ACC112 (cell line): ENCODE measurements at regions not wholly inside any gene's neighbourhood (a gene's known extent, or its start where the extent isn't known, plus 50 kb on each side); places are given as distances from the start of the nearest gene placed in this dataset.

Experiments used
- H2AFZ ChIP-seq: fragments of 200-600 bp; sonication (generic); one replicate; pipeline ENCODE4 v1.6.0; 2017; ENCODE audit warnings: antibody characterized with exemption, low read length; ENCODE audit not compliant: unreplicated experiment
- H3K27ac ChIP-seq: fragments of 200-600 bp; sonication (generic); 2 replicates; pipeline ENCODE4 v1.5.1; 2014; ENCODE audit warnings: low read depth, mild to moderate bottlenecking, antibody characterized with exemption, low read length, moderate library complexity
- H3K27me3 ChIP-seq: fragments of 200-600 bp; sonication (generic); 2 replicates; pipeline ENCODE4 v1.6.1; 2014; ENCODE audit warnings: mild to moderate bottlenecking, antibody characterized with exemption, low read length, moderate library complexity, mixed read lengths; ENCODE audit not compliant: insufficient read depth
- H3K36me3 ChIP-seq: fragments of 200-600 bp; sonication (generic); 2 replicates; pipeline ENCODE4 v1.6.1; 2016; ENCODE audit warnings: mild to moderate bottlenecking, antibody characterized with exemption, low read length, moderate library complexity, mixed read lengths; ENCODE audit not compliant: insufficient read depth
- H3K4me1 ChIP-seq: fragments of 200-600 bp; sonication (generic); one replicate; pipeline ENCODE4 v1.6.1; 2016; ENCODE audit warnings: low read length, mixed read lengths; ENCODE audit not compliant: insufficient read depth, unreplicated experiment, control insufficient read depth
- H3K4me3 ChIP-seq: fragments of 200-600 bp; sonication (generic); 2 replicates; pipeline ENCODE4 v1.5.1; 2014; ENCODE audit warnings: mild to moderate bottlenecking, low read depth, low read length
- H3K79me2 ChIP-seq: fragments of 200-600 bp; sonication (generic); one replicate; pipeline ENCODE4 v1.6.0; 2016; ENCODE audit warnings: low read length; ENCODE audit not compliant: control insufficient read depth, unreplicated experiment, insufficient read depth

DNA sequence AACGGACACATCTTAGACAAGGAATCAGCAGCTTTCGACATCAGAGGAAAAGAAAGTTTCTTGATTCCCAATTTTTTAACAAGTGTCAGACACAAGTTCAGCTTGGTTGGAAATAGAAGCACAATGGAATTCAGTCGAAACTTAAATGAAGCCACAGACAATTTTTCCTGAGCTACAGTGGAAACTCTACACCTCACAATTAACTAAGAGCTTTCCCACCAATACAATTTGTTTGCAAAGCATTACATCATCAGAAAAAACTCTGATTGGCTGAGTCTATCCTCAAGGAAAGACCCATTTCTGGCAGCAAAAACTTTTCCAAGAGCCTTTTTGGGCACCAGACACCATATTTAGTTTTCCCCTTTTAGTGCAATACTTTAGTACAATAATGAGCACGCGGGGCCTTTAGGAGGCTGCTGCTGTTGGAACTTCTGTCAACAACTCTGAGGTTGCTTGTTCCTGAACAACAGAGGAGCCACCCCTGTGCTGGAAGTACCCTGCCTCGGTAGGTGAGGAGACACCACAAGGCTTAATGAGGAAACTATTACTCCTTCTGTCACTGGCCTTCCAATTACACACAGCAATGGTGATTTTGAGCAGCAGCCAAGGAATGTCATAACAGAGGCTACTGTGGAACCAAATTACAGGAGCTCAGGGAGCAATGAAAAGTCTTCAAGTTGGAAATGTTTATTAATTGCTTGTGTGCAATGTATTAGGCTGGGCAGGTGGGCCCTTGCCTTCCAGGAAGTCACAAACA, 61.9 kb upstream of the BARX2 start:
- Histone ChIP-seq H3K79me2 (no peaks in the 10 kb centered on the region), H3K4me1 (no peaks in the 10 kb centered on the region), H3K27ac (no peak overlapping the region), H3K4me3 (no peak overlapping the region), H3K36me3 (no peaks in the 10 kb centered on the region), H2AFZ (no peak overlapping the region), H3K27me3 (no peaks in the 10 kb centered on the region)

DNA sequence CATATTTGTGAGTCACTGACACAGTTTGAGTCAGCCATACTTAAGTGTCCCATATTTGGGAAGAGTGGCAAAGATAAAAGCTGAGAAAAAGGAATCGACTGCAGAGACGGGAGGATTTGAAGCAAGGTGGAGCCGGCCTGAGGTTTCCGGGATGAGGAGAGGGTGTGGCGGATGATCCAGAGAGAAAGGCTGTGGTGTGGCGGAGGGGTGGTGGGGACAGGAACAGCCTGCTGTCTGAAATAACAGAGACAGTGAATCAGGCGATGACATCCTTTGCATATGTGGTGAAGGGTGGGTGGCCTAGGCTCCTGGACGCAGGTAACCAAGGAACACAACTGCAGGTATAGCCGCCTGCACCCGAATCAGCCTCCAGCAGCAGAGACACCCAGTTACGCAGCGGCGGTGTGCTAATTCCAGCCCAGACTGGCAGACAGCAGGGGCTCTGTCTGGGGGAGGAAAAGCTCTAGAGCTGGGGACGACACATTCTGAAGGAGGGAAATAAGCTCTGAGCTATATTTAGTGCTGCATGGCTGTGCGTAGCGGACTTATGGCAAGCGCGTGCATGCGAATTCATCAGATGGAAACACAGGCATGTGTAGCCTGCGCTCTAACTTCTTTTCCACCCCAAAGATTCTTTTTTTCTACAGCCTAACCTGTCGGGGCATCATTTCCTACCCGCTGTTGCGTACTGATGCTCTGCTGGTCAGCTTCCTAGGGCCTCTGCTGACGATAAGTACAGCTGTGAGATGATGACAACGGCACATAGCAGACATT, 62.7 kb upstream of the BARX2 start:
- no peaks in the 10 kb centered on the region for H3K27me3 ChIP-seq
- no peak overlapping the region for H3K4me3 ChIP-seq
- no peak overlapping the region for H2AFZ ChIP-seq

DNA sequence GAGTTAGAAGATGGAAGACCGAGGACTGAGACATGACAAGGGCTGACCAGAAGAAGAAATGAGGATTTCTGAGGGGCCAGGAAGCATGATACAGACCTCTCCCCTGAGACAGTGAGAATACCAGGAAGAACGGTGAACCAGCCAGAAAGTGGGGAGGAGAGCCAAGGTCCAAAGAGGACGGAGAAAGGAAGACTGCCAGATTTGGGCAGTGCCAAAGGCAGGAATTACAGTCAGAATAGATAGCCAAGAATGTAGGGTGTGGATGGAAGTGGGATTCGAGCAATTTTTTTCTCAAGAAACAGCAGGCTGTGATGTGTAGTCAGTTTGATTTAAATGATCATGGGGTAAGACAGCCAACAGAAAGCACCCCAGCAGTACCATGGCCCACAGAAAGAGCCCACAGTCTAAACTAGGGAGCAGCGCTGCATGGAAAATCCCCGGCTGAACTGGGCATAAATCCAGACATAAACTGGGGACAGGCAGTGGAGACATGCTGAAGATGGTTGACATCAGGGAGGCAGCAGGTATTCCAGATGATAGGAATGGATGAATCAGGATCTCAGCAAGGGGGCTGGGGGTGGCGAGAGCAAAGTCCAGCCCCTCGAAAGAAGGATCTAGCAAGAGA, 67.3 kb upstream of the BARX2 start:
- Histone ChIP-seq H3K36me3 (no peaks in the 10 kb centered on the region), H3K4me1 (no peaks in the 10 kb centered on the region), H3K27ac (no peak overlapping the region), H3K27me3 (peaks cover 6% of the 10 kb centered on the region; the same call in 1 of the 2 replicates), H3K79me2 (no peaks in the 10 kb centered on the region), H3K4me3 (no peak overlapping the region), H2AFZ (no peak overlapping the region)

More for the DNA sequence above, 62.7 kb upstream of the BARX2 start:
- Histone ChIP-seq H3K79me2 (no peaks in the 10 kb centered on the region), H3K36me3 (no peaks in the 10 kb centered on the region), H3K4me1 (no peaks in the 10 kb centered on the region), H3K27ac (no peak overlapping the region)

DNA sequence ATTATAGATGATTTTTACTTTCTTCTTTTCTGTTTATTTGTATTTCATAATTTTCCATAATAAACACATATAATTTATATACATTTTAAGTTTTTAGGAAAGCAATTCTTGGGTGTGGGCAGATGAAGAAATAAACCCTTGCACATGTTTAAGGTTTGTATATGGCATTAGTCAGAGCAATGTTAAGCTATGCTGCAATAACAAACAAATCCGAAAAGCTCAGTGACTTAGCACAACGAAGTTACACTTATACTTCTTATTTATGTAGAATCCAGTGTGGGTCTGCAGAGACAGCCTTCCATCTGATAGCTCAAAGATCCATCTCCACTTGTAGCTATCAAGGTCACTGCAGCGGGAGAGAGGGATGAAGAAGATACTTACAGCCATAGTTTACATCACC, 68.5 kb upstream of the BARX2 start:
- H3K4me3 ChIP-seq = no peak overlapping the region
- H3K79me2 ChIP-seq = no peaks in the 10 kb centered on the region
- peaks cover 15% of the 10 kb centered on the region for H3K27me3 ChIP-seq
- H3K27ac ChIP-seq = no peak overlapping the region
- no peak overlapping the region for H2AFZ ChIP-seq
- no peaks in the 10 kb centered on the region for H3K36me3 ChIP-seq
- H3K4me1 ChIP-seq = no peaks in the 10 kb centered on the region

DNA sequence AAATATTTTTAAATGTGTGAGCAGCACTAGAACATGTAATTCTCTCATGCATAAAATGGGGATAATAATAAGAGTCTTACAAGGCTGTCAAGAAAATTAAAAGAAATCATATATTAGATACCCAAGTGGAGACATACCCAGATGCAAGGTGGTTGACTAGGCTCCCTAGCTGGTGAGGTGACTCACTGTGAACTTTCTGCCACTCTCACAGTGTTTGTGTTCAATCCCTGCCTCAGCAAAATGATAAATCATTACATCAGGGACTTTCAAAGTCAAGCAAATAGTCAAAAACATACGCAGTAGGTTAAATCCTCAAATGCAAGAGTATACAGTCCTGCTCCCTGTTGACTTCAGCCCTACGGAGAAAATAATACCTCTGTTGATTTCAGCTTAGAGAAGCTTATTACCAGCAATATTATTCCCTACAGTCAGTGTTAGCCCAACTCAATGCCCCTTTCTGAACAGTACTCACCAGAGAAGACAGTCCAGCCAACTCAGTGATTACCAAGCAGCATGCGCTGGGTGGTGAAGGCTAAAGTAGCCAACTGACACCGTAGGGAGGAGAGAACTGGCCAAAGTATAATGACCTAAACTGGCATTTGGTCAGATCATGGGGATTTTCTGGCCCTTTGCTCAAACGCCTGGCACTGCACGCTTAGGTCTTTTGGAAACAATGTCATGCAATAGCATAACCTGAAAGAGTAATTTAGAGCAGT, 73.1 kb upstream of the BARX2 start:
- no peak overlapping the region for H3K27ac ChIP-seq
- no peak overlapping the region for H2AFZ ChIP-seq
- no peaks in the 10 kb centered on the region for H3K36me3 ChIP-seq
- peaks cover 4% of the 10 kb centered on the region for H3K4me1 ChIP-seq
- H3K4me3 ChIP-seq = no peak overlapping the region
- H3K79me2 ChIP-seq = no peaks in the 10 kb centered on the region
- H3K27me3 ChIP-seq = peaks cover 30% of the 10 kb centered on the region

DNA sequence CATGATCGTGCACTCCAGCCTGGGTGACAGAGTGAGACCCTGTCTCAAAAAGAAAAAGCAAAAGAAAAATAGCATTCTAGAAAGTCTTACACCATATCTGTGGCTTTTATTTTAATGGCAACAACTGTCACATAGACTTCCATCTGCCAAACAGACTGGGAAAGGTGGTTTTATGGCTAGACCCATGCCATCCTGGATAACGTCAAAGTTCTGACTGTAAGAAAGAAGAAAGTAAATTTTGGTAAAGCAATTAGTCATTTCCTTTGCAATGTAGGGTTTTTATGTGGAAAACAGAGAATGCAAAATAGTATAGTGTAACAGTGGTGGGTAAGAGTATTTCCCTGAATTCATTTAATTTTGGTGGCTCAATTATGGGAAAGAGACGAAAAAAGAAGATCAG, 75.5 kb upstream of the BARX2 start:
- Histone ChIP-seq H3K27ac (no peak overlapping the region), H2AFZ (no peak overlapping the region), H3K4me3 (no peak overlapping the region), H3K36me3 (no peaks in the 10 kb centered on the region), H3K79me2 (no peaks in the 10 kb centered on the region), H3K4me1 (peaks cover 4% of the 10 kb centered on the region), H3K27me3 (peaks cover 31% of the 10 kb centered on the region)

DNA sequence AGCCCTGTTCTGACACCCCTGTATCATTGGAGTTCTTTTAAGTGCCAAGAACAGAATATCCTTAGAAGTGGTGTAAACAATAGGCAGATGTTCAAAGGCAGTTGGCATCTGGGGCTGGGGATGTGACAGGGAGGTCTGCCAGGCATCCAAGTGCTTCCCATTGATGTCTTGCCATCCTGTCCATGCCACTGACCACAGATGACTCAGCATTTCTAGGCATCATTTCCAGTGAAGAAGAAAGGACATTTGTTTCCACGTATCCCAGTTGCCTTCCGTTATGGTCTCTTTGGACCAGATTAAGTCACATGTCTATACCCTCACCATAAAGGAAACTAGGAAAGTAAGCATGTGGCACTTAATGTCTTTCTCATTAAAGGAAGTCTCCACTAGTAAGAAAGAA, 76.7 kb upstream of the BARX2 start:
- H3K4me1 ChIP-seq = peaks cover 4% of the 10 kb centered on the region

DNA sequence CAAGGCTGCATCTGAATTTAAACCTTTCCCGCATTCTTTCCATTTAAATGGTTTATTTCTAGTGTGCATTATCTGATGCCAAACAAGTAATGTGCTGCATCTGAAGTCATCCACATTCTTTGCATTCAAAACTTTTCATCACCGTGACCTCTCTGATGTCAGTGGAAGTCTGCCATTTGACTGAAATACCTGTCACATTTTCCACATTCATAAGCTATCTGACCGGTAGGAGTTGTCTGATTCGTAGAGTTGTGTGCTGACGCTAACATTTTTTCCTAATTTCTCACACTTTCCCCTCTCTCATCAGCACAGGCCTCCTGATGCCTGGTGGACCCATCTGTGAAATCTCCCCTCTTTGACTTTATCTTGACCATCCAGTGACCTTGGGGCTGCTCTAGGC, 79.9 kb upstream of the BARX2 start:
- H3K4me1 ChIP-seq = peaks cover 4% of the 10 kb centered on the region
- H3K4me3 ChIP-seq = no peak overlapping the region
- no peak overlapping the region for H2AFZ ChIP-seq

More for the DNA sequence above, 76.7 kb upstream of the BARX2 start:
- H3K79me2 ChIP-seq = no peaks in the 10 kb centered on the region
- no peak overlapping the region for H3K27ac ChIP-seq
- peaks cover 39% of the 10 kb centered on the region for H3K27me3 ChIP-seq
- H2AFZ ChIP-seq = no peak overlapping the region
- H3K36me3 ChIP-seq = no peaks in the 10 kb centered on the region
- no peak overlapping the region for H3K4me3 ChIP-seq

DNA sequence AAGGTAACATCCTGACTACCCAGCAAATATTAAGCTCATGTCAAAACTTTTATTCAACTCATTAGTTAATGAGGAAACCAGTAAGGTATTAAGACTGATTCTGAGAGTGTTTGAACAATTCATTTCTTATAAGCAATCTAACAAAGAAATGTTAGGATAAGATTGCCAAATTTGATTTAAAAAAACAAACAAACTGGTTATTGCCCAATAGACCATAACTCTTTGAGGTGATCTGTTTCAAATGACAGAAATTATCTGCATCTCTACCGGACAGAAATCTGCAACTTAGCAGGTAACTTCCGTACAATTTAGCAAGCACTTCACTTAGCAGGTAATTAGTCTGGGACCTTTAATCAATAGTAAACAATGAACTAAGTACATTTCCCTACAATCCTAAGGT, 82.9 kb upstream of the BARX2 start:
- Histone ChIP-seq H3K4me1 (no peaks in the 10 kb centered on the region), H3K79me2 (no peaks in the 10 kb centered on the region), H3K27ac (no peak overlapping the region), H2AFZ (no peak overlapping the region), H3K27me3 (peaks cover 40% of the 10 kb centered on the region), H3K4me3 (no peak overlapping the region), H3K36me3 (no peaks in the 10 kb centered on the region)

More for the DNA sequence above, 79.9 kb upstream of the BARX2 start:
- H3K27ac ChIP-seq = no peak overlapping the region
- no peaks in the 10 kb centered on the region for H3K36me3 ChIP-seq
- H3K27me3 ChIP-seq = peaks cover 26% of the 10 kb centered on the region
- no peaks in the 10 kb centered on the region for H3K79me2 ChIP-seq

DNA sequence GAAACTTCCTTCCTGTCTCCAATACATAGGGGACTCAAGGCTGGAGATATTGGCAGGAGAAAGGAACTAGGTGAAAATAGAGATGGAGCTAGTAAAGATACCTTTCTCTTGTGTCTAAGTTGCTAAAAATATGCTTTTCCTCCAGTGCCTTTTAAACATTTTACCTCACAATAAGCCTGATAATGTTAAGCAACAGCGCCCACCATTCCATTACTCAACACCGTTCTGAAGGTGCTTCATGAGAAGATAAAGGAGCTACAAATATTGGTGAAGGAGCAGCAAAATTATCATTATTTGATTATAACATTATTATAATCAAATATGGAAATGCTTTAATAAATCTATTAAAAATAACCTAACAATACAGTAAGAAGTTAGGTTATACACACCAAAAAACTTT, 83.6 kb upstream of the BARX2 start:
- Histone ChIP-seq H3K27me3 (peaks cover 40% of the 10 kb centered on the region), H3K79me2 (no peaks in the 10 kb centered on the region), H3K36me3 (no peaks in the 10 kb centered on the region), H3K4me1 (no peaks in the 10 kb centered on the region), H2AFZ (no peak overlapping the region), H3K4me3 (no peak overlapping the region), H3K27ac (no peak overlapping the region)
